Activated CD4-positive, alpha-beta T cell treated with anti-CD3 and anti-CD28 coated beads for 36 hours (primary cell): ENCODE measurements at regions not wholly inside any gene's neighbourhood (a gene's known extent, or its start where the extent isn't known, plus 50 kb on each side); places are given as distances from the start of the nearest gene placed in this dataset.

Source experiments
- ATAC-seq: fragments of 200-7000 bp; cut with Tn5 transposase; one replicate; pipeline ENCODE4 v1.10.0; 2021; ENCODE audit warnings: mild to moderate bottlenecking, moderate library complexity
- CTCF ChIA-PET: fragments of 350-600 bp; sonication (Branson Sonifier 250); formaldehyde crosslinking; loops from one replicate; lab custom pipeline; 2021; ENCODE audit warnings: antibody characterized with exemption; lab: Charles Lee
- POLR2A ChIA-PET: fragments of 350-600 bp; sonication (Branson Sonifier 250); formaldehyde crosslinking; loops from one replicate; lab custom pipeline; 2021; ENCODE audit warnings: antibody characterized with exemption, inconsistent platforms; lab: Charles Lee
- DNase-seq: peaks from one replicate; pipeline ENCODE4 v3.0.0-alpha.2; 2020
- H3K27ac Mint-ChIP-seq: one replicate; pipeline ENCODE4 v1.8.0; 2021; ENCODE audit warnings: mixed read lengths
- H3K27me3 Mint-ChIP-seq: one replicate; pipeline ENCODE4 v1.8.0; 2021; ENCODE audit warnings: mixed read lengths
- H3K36me3 Mint-ChIP-seq: one replicate; pipeline ENCODE4 v1.8.0; 2021; ENCODE audit warnings: low read depth, mixed read lengths
- H3K4me1 Mint-ChIP-seq: one replicate; pipeline ENCODE4 v1.8.0; 2021; ENCODE audit warnings: mixed read lengths
- H3K4me3 Mint-ChIP-seq: one replicate; pipeline ENCODE4 v1.8.0; 2021; ENCODE audit warnings: mild to moderate bottlenecking, moderate library complexity, mixed read lengths
- H3K9me3 Mint-ChIP-seq: one replicate; pipeline ENCODE4 v1.8.0; 2021; ENCODE audit warnings: low read depth, mixed read lengths
- intact Hi-C, 2 experiments: fragments of 100-400 bp; cut with DNase I in 1 of 2; cut with micrococcal nuclease in 1 of 2; formaldehyde crosslinking; loops; one replicate each; pipeline versions ENCODE4 v1.14.2 to v1.15.1; 2022 to 2024; cut with DNase I, micrococcal nuclease

GRCh38 chr2:72040629-72041571 is 106.8 kb downstream of the CYP26B1 start:
- no peaks in the 10 kb centered on the region for H3K36me3 Mint-ChIP-seq
- no peak for ATAC-seq
- peaks cover 13% of the 10 kb centered on the region for H3K9me3 Mint-ChIP-seq
- H3K4me3 Mint-ChIP-seq = no peak overlapping the region
- no peaks in the 10 kb centered on the region for H3K4me1 Mint-ChIP-seq
- intact Hi-C loops = no loop called here
- POLR2A ChIA-PET = no interaction called here
- H3K27me3 Mint-ChIP-seq = peaks cover 5% of the 10 kb centered on the region
- DNase-seq = no peak
- CTCF ChIA-PET = interaction anchor here (0.6 kb wide), 1 partner anchor 89 kb away, joined by 3 read pairs; no protein-coding TSS in a partner anchor
- H3K27ac Mint-ChIP-seq = no peak overlapping the region

GRCh38 chr2:72038524-72038923 is 109.1 kb downstream of the CYP26B1 start:
- ChIA-PET CTCF (no interaction called here), POLR2A (no interaction called here)
- no peak for DNase-seq
- Mint-ChIP-seq H3K27me3 (peaks cover 5% of the 10 kb centered on the region), H3K4me3 (no peak overlapping the region), H3K9me3 (peaks cover 6% of the 10 kb centered on the region), H3K36me3 (no peaks in the 10 kb centered on the region), H3K27ac (no peak overlapping the region), H3K4me1 (no peaks in the 10 kb centered on the region)
- ATAC-seq = no peak
- intact Hi-C loops = no loop called here

GRCh38 chr2:72037261-72037666 is 110.4 kb downstream of the CYP26B1 start:
- Mint-ChIP-seq H3K4me3 (no peak overlapping the region), H3K36me3 (no peaks in the 10 kb centered on the region), H3K27ac (no peak overlapping the region), H3K9me3 (no peaks in the 10 kb centered on the region), H3K4me1 (no peaks in the 10 kb centered on the region), H3K27me3 (peaks cover 5% of the 10 kb centered on the region)
- intact Hi-C loops = no loop called here
- ChIA-PET POLR2A (no interaction called here), CTCF (interaction anchor here (0.5 kb wide), 1 partner anchor 709 kb away, joined by 3 read pairs; no protein-coding TSS in a partner anchor)
- ATAC-seq = no peak
- no peak for DNase-seq

GRCh38 chr2:72036595-72036994 is 111.1 kb downstream of the CYP26B1 start:
- DNase-seq (no peak), ATAC-seq (no peak)
- Mint-ChIP-seq H3K4me1 (no peaks in the 10 kb centered on the region), H3K36me3 (no peaks in the 10 kb centered on the region), H3K9me3 (no peaks in the 10 kb centered on the region), H3K4me3 (no peak overlapping the region), H3K27me3 (peaks cover 5% of the 10 kb centered on the region), H3K27ac (no peak overlapping the region)
- intact Hi-C loops = no loop called here
- POLR2A ChIA-PET = no interaction called here
- CTCF ChIA-PET = interaction anchor here (0.5 kb wide), 1 partner anchor 709 kb away, joined by 3 read pairs; no protein-coding TSS in a partner anchor

- no peaks in the 10 kb centered on the region for H3K36me3 Mint-ChIP-seq
- H3K27ac Mint-ChIP-seq = no peak overlapping the region
- no peaks in the 10 kb centered on the region for H3K9me3 Mint-ChIP-seq
- DNase-seq (no peak), ATAC-seq (no peak)
- no peaks in the 10 kb centered on the region for H3K4me1 Mint-ChIP-seq
- ChIA-PET CTCF (no interaction called here), POLR2A (no interaction called here)
- intact Hi-C loops = no loop called here
- H3K4me3 Mint-ChIP-seq = no peak overlapping the region
- peaks cover 3% of the 10 kb centered on the region for H3K27me3 Mint-ChIP-seq
These were observed 111.5 kb downstream of the CYP26B1 start for GRCh38 chr2:72036173-72036545.

GRCh38 chr2:72035518-72036172 is 112.0 kb downstream of the CYP26B1 start:
- Mint-ChIP-seq H3K27ac (no peak overlapping the region), H3K9me3 (no peaks in the 10 kb centered on the region)

GRCh38 chr2:72034353-72035095 is 113.1 kb downstream of the CYP26B1 start:
- no peak overlapping the region for H3K27ac Mint-ChIP-seq
- H3K27me3 Mint-ChIP-seq = no peaks in the 10 kb centered on the region
- ChIA-PET CTCF (no interaction called here), POLR2A (no interaction called here)
- H3K4me3 Mint-ChIP-seq = no peak overlapping the region
- DNase-seq (no peak), ATAC-seq (no peak)
- no peaks in the 10 kb centered on the region for H3K9me3 Mint-ChIP-seq
- no peaks in the 10 kb centered on the region for H3K4me1 Mint-ChIP-seq
- H3K36me3 Mint-ChIP-seq = no peaks in the 10 kb centered on the region
- intact Hi-C loops = no loop called here

More at GRCh38 chr2:72035518-72036172, 112.0 kb downstream of the CYP26B1 start:
- intact Hi-C loops = no loop called here
- ATAC-seq = no peak
- H3K4me3 Mint-ChIP-seq = no peak overlapping the region
- ChIA-PET CTCF (no interaction called here), POLR2A (no interaction called here)
- peaks cover under 1% of the 10 kb centered on the region for H3K27me3 Mint-ChIP-seq
- DNase-seq = no peak
- H3K4me1 Mint-ChIP-seq = no peaks in the 10 kb centered on the region
- H3K36me3 Mint-ChIP-seq = no peaks in the 10 kb centered on the region

GRCh38 chr2:72033636-72034035 is 114.0 kb downstream of the CYP26B1 start:
- ATAC-seq (no peak), DNase-seq (no peak)
- no peak overlapping the region for H3K27ac Mint-ChIP-seq
- H3K27me3 Mint-ChIP-seq = no peaks in the 10 kb centered on the region
- POLR2A ChIA-PET = no interaction called here
- intact Hi-C loops = no loop called here
- H3K4me3 Mint-ChIP-seq = no peak overlapping the region
- no peaks in the 10 kb centered on the region for H3K36me3 Mint-ChIP-seq
- H3K9me3 Mint-ChIP-seq = no peaks in the 10 kb centered on the region
- CTCF ChIA-PET = no interaction called here
- H3K4me1 Mint-ChIP-seq = no peaks in the 10 kb centered on the region

- ChIA-PET CTCF (interaction anchor here (1.0 kb wide), 1 partner anchor 486 kb away, joined by 5 read pairs; no protein-coding TSS in a partner anchor), POLR2A (no interaction called here)
- H3K4me1 Mint-ChIP-seq = no peaks in the 10 kb centered on the region
- no peaks in the 10 kb centered on the region for H3K9me3 Mint-ChIP-seq
- no peak overlapping the region for H3K27ac Mint-ChIP-seq
- DNase-seq = no peak
- intact Hi-C loops = no loop called here
- no peak for ATAC-seq
- H3K36me3 Mint-ChIP-seq = no peaks in the 10 kb centered on the region
- H3K27me3 Mint-ChIP-seq = no peaks in the 10 kb centered on the region
- no peak overlapping the region for H3K4me3 Mint-ChIP-seq
These were observed 115.1 kb downstream of the CYP26B1 start for GRCh38 chr2:72032481-72033041.

GRCh38 chr2:72031346-72032110 is 116.1 kb downstream of the CYP26B1 start:
- intact Hi-C loops = no loop called here
- ATAC-seq = no peak
- Mint-ChIP-seq H3K4me3 (no peak overlapping the region), H3K27ac (no peak overlapping the region), H3K4me1 (no peaks in the 10 kb centered on the region), H3K27me3 (no peaks in the 10 kb centered on the region), H3K36me3 (no peaks in the 10 kb centered on the region), H3K9me3 (no peaks in the 10 kb centered on the region)
- ChIA-PET POLR2A (no interaction called here), CTCF (interaction anchor here (1.1 kb wide), 1 partner anchor 15 kb away, joined by 3 read pairs; no protein-coding TSS in a partner anchor)
- DNase-seq = no peak
